NCI-H1694 treated with DMSO at 0.1 percent for 48 hours (cell line): ENCODE measurements at regions not wholly inside any gene's neighbourhood (a gene's known extent, or its start where the extent isn't known, plus 50 kb on each side); places are given as distances from the start of the nearest gene placed in this dataset.
"Not testable (repeated sequence)": the region's sequence is repeated elsewhere in the genome, so short reads cannot be mapped to it uniquely, and the experiment has no call there.

ENCODE experiments used
- DNase-seq: peaks from one replicate; lab custom pipeline; 2025; lab: John Stamatoyannopoulos, UW

- no peak for DNase-seq
Observed at GRCh38 chr1:8228253-8228652, 89.7 kb upstream of the SLC45A1 start.

- not testable (repeated sequence) for DNase-seq
Observed at GRCh38 chr1:8227674-8228073, 90.2 kb upstream of the SLC45A1 start.

- DNase-seq: no peak
Observed at GRCh38 chr1:8226747-8227146, 91.2 kb upstream of the SLC45A1 start.

- DNase-seq: not testable (repeated sequence)
Observed at GRCh38 chr1:8226024-8226423, 91.9 kb upstream of the SLC45A1 start.

- no peak for DNase-seq
Observed at GRCh38 chr1:8223526-8223925, 94.4 kb upstream of the SLC45A1 start.

- no peak for DNase-seq
Observed at GRCh38 chr1:8222789-8223188, 95.1 kb upstream of the SLC45A1 start.

- DNase-seq: no peak
Observed at GRCh38 chr1:8219530-8219929, 98.4 kb upstream of the SLC45A1 start.

- no peak for DNase-seq
Observed at GRCh38 chr1:8218351-8219092, 99.4 kb upstream of the SLC45A1 start.

GRCh38 chr1:8217809-8218208 lies 100.1 kb upstream of the SLC45A1 start:
- DNase-seq: no peak

- DNase-seq: no peak
Observed at GRCh38 chr1:8217011-8217711, 100.8 kb upstream of the SLC45A1 start.

- DNase-seq: no peak
Observed at GRCh38 chr1:8216005-8216404, 101.9 kb upstream of the SLC45A1 start.

- DNase-seq: no peak
Observed at GRCh38 chr1:8214501-8215173, 103.3 kb upstream of the SLC45A1 start.

GRCh38 chr1:8213676-8214075 lies 104.2 kb upstream of the SLC45A1 start:
- DNase-seq: no peak

- no peak for DNase-seq
Observed at GRCh38 chr1:8213136-8213535, 104.8 kb upstream of the SLC45A1 start.

- DNase-seq: no peak
Observed at GRCh38 chr1:8212580-8213031, 105.3 kb upstream of the SLC45A1 start.

- no peak for DNase-seq
Observed at GRCh38 chr1:8211883-8212579, 105.9 kb upstream of the SLC45A1 start.

GRCh38 chr1:8211251-8211882 lies 106.5 kb upstream of the SLC45A1 start:
- DNase-seq: no peak

- no peak for DNase-seq
Observed at GRCh38 chr1:8207202-8207601, 110.7 kb upstream of the SLC45A1 start.

- no peak for DNase-seq
Observed at GRCh38 chr1:8206391-8206790, 111.5 kb upstream of the SLC45A1 start.

GRCh38 chr1:8205771-8206170 lies 112.1 kb upstream of the SLC45A1 start:
- no peak for DNase-seq

- DNase-seq: no peak
Observed at GRCh38 chr1:8204826-8205225, 113.1 kb upstream of the SLC45A1 start.

GRCh38 chr1:8203551-8203950 lies 114.4 kb upstream of the SLC45A1 start:
- DNase-seq: no peak
